AG20443 (cell line): ENCODE measurements at regions not wholly inside any gene's neighbourhood (a gene's known extent, or its start where the extent isn't known, plus 50 kb on each side); places are given as distances from the start of the nearest gene placed in this dataset.
"Not testable (repeated sequence)": the region's sequence is repeated elsewhere in the genome, so short reads cannot be mapped to it uniquely, and the experiment has no call there.

ENCODE experiments used
- DNase-seq: peaks from one replicate; pipeline ENCODE4 v3.0.0; 2012; ENCODE audit warnings: low spot score, mixed read lengths

GRCh38 chr16:5151409-5151808 lies 53.8 kb upstream of the EEF2KMT start:
- not testable (repeated sequence) for DNase-seq
